ENCODE measurements at regions not wholly inside any gene's neighbourhood (a gene's known extent, or its start where the extent isn't known, plus 50 kb on each side); places are given as distances from the start of the nearest gene placed in this dataset.
"Not testable (repeated sequence)": the region's sequence is repeated elsewhere in the genome, so short reads cannot be mapped to it uniquely, and the experiment has no call there.

DNA sequence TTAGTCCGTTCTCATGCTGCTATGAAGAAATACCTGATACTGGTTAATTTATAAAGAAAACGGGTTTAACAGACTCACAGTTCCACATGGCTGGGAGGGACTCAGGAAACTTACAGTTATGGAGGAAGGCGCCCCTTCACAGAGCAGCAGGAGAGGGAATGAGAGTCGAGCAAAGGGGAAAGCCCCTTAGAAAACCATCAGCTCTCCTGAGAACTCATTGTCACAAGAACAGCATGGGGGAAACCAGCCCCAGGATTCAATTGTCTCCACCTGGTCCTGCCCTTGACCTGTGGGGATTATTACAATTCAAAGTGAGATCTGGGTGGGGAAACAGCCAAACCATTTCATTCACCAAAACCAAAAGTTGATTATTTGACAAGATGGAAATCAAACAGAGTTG lies 101.8 kb downstream of the ATP6V0E2 start:
- TF ChIP-seq POLR2A (IDR thresholded peaks at IDR 0.05; ENCODE audit: low read depth, low read length); SIX5 (IDR thresholded peaks at IDR 0.05; ENCODE audit: low read depth, low read length, severe bottlenecking); TAF1 (IDR thresholded peaks at IDR 0.05; ENCODE audit: borderline replicate concordance, low read depth, low read length): not testable (repeated sequence)
- TF ChIP-seq, protein P1, sequence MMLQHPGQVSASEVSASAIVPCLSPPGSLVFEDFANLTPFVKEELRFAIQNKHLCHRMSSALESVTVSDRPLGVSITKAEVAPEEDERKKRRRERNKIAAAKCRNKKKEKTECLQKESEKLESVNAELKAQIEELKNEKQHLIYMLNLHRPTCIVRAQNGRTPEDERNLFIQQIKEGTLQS (IDR thresholded peaks at IDR 0.05; ENCODE audit: borderline replicate concordance, extremely low read depth, low read depth, low read length): not testable (repeated sequence)
